ENCODE measurements at regions not wholly inside any gene's neighbourhood (a gene's known extent, or its start where the extent isn't known, plus 50 kb on each side); places are given as distances from the start of the nearest gene placed in this dataset.

DNA sequence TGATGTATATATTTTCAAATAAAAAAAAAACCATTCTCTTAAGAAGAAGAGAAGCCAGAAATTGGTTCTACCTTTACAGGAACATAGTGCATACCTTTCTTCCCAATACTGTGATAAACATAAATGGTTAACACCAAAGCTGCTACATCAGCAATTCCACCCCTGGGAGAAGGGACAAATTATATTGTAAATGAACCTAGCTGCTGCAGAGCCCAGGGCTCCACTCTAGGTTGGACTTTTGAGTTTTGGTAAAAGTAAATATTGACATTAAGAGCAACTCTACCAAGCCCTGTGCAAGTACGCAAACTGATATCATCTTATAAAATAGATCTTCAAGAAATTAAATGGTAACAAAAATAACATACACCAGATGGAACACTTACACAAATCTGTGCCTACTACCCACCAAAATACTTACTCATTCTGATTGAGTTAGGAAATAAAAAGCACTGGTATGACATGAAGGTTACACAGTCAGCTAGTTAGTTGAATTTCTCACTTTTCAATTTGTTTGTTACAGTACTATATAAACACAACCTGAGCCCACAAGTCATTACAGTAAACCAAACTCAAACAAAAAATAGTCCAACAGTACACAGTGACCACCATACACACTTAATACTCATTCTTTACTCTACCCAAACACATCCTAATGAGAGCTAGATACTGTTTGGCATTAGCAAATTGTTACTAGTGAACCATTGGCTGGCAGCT, 223.3 kb upstream of the HEY2 start:
- Histone ChIP-seq H3K4me2 (no peak overlapping the region), H3K27me3 (ENCODE audit: insufficient read depth, low read depth) (no peaks in the 10 kb centered on the region), H3K4me1 (ENCODE audit: low read depth, poor library complexity, severe bottlenecking) (no peaks in the 10 kb centered on the region), H3K4me3 (IDR thresholded peaks at IDR 0.05; ENCODE audit: insufficient read depth, low read depth, low read length) (no peak overlapping the region), H3K79me2 (ENCODE audit: insufficient read depth, low read depth) (no peaks in the 10 kb centered on the region), H3K27ac (no peak overlapping the region), H3K36me3 (ENCODE audit: insufficient read depth) (no peaks in the 10 kb centered on the region), H3K9ac (no peak overlapping the region), H4K20me1 (ENCODE audit: insufficient read depth) (no peaks in the 10 kb centered on the region), H2AFZ (ENCODE audit: low read depth) (no peak overlapping the region)
- TF ChIP-seq, protein P1, sequence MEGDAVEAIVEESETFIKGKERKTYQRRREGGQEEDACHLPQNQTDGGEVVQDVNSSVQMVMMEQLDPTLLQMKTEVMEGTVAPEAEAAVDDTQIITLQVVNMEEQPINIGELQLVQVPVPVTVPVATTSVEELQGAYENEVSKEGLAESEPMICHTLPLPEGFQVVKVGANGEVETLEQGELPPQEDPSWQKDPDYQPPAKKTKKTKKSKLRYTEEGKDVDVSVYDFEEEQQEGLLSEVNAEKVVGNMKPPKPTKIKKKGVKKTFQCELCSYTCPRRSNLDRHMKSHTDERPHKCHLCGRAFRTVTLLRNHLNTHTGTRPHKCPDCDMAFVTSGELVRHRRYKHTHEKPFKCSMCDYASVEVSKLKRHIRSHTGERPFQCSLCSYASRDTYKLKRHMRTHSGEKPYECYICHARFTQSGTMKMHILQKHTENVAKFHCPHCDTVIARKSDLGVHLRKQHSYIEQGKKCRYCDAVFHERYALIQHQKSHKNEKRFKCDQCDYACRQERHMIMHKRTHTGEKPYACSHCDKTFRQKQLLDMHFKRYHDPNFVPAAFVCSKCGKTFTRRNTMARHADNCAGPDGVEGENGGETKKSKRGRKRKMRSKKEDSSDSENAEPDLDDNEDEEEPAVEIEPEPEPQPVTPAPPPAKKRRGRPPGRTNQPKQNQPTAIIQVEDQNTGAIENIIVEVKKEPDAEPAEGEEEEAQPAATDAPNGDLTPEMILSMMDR (conservative IDR thresholded peaks at IDR 0.05; ENCODE audit: low read depth, low read length): no peak

DNA sequence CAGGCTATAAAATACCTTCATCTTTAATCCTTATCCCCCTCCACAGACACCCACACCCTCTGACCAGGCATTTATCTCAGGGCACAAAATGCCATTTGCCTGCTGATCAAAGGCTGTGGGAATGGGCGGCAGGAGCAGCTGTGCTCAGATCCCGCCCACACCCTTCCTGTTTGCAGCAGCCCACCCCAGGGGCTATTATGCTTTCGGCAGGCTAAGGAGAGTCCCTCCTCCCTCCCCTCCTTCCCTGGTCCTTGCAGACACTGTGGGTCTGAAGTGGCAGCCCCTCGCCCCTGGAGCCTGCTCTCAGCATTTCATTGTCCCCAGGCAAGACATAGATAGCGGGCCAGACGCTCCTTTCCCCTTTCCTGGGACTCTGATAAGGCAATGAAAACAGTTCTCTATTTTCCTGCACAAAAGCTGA, 220.8 kb upstream of the HEY2 start:
- Histone ChIP-seq H3K4me3 (IDR thresholded peaks at IDR 0.05; ENCODE audit: insufficient read depth, low read depth, low read length) (no peak overlapping the region), H3K4me2 (no peak overlapping the region), H3K27ac (no peak overlapping the region)

DNA sequence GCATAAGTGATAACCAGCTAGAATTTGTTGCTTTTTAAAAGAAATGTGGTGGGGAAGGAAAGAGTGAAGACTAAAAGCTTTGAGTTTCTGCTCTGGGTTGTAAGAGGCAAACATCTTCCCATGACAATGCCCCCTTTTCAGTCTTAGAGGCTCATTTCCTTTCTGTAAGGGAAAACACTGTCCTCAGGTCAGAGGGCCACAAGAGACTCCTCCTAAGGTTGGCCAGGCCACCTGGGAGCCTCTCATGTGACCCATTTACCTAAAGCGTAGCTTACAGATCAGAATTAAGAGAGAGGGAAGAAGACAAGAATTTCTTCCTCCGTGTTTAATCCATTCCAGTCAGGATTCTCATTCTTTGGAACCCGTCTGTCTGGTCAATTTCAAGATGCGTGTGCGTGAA, 220.4 kb upstream of the HEY2 start:
- Histone ChIP-seq H3K4me3 (IDR thresholded peaks at IDR 0.05; ENCODE audit: insufficient read depth, low read depth, low read length) (no peak overlapping the region), H4K20me1 (ENCODE audit: insufficient read depth) (no peaks in the 10 kb centered on the region), H3K79me2 (ENCODE audit: insufficient read depth, low read depth) (no peaks in the 10 kb centered on the region), H3K9ac (no peak overlapping the region), H3K36me3 (ENCODE audit: insufficient read depth) (no peaks in the 10 kb centered on the region), H3K27me3 (ENCODE audit: insufficient read depth, low read depth) (no peaks in the 10 kb centered on the region), H3K4me1 (ENCODE audit: low read depth, poor library complexity, severe bottlenecking) (no peaks in the 10 kb centered on the region), H3K4me2 (no peak overlapping the region), H3K27ac (no peak overlapping the region), H2AFZ (ENCODE audit: low read depth) (no peak overlapping the region)
- TF ChIP-seq, protein P1 (conservative IDR thresholded peaks at IDR 0.05; ENCODE audit: low read depth, low read length): no peak

More for the DNA sequence above, 220.8 kb upstream of the HEY2 start:
- H4K20me1 ChIP-seq (ENCODE audit: insufficient read depth): no peaks in the 10 kb centered on the region
- H3K4me1 ChIP-seq (ENCODE audit: low read depth, poor library complexity, severe bottlenecking): no peaks in the 10 kb centered on the region
- H3K27me3 ChIP-seq (ENCODE audit: insufficient read depth, low read depth): no peaks in the 10 kb centered on the region
- TF ChIP-seq, protein P1 (conservative IDR thresholded peaks at IDR 0.05; ENCODE audit: low read depth, low read length): no peak
- H3K36me3 ChIP-seq (ENCODE audit: insufficient read depth): no peaks in the 10 kb centered on the region
- H3K9ac ChIP-seq: no peak overlapping the region
- H3K79me2 ChIP-seq (ENCODE audit: insufficient read depth, low read depth): no peaks in the 10 kb centered on the region
- H2AFZ ChIP-seq (ENCODE audit: low read depth): no peak overlapping the region

DNA sequence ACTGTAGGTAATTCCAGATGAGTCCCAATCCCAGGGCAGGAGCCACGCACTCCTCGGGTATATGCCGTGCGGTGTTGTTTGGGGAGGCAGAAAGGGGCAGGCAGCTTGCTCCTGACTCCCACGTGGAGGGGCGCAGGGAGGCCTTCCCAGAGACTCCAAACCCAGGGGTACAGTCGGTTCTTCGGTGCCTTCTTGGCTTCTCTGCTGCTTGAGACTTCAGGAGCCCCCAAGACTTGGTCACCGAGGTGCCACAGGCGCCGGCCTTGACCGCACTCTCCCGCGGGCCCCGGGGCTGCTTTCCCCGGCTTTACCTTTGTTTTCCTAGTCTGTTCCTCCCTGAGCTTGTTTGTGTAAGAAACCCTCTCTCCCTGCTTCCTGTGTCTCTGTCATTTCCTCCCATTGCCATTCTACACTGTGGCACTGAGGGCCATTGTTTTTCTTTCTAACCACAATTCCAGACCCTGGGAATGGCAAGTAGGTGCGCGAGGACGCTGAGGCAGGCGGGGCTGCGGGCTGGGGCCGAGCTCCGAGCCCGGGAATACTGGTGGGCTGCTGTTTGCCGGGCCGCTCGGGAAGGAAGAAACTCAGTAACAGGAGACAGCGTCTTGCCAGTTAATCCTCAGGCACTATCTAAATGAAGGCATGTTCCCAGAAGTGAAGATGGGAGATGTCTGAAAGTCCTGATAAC, 215.6 kb upstream of the HEY2 start:
- Histone ChIP-seq H3K27ac (no peak overlapping the region), H3K79me2 (ENCODE audit: insufficient read depth, low read depth) (no peaks in the 10 kb centered on the region), H4K20me1 (ENCODE audit: insufficient read depth) (no peaks in the 10 kb centered on the region), H2AFZ (ENCODE audit: low read depth) (no peak overlapping the region), H3K4me3 (IDR thresholded peaks at IDR 0.05; ENCODE audit: insufficient read depth, low read depth, low read length) (no peak overlapping the region), H3K9ac (no peak overlapping the region), H3K27me3 (ENCODE audit: insufficient read depth, low read depth) (no peaks in the 10 kb centered on the region), H3K4me2 (no peak overlapping the region), H3K36me3 (ENCODE audit: insufficient read depth) (no peaks in the 10 kb centered on the region), H3K4me1 (ENCODE audit: low read depth, poor library complexity, severe bottlenecking) (no peaks in the 10 kb centered on the region)
- TF ChIP-seq, protein P1 (conservative IDR thresholded peaks at IDR 0.05; ENCODE audit: low read depth, low read length): no peak

Data from KMS-11 (cell line).